Caki2 (cell line): ENCODE measurements at regions not wholly inside any gene's neighbourhood (a gene's known extent, or its start where the extent isn't known, plus 50 kb on each side); places are given as distances from the start of the nearest gene placed in this dataset.

Experiments used
- DNase-seq: peaks from one replicate; pipeline ENCODE4 v3.0.0-alpha.2; 2015; ENCODE audit warnings: low read depth
- in situ Hi-C: cut with HindIII; loops from 2 replicates; pipeline ENCODE4 v1.10.0; 2016; ENCODE audit warnings: low sequenced_read_pairs, low pct_unique_long_range_greater_than_20kb, mixed read lengths

GRCh38 chr9:89751079-89751825 lies 146.4 kb downstream of the GADD45G start:
- DNase-seq = no peak

GRCh38 chr9:89752154-89752553 lies 147.3 kb downstream of the GADD45G start:
- no peak for DNase-seq
- in situ Hi-C loops = no loop called here

More at GRCh38 chr9:89751079-89751825, 146.4 kb downstream of the GADD45G start:
- in situ Hi-C loops = no loop called here

GRCh38 chr9:89753472-89754055 lies 148.8 kb downstream of the GADD45G start:
- no peak for DNase-seq
- in situ Hi-C loops = no loop called here

- DNase-seq = no peak
- in situ Hi-C loops = no loop called here
These were observed 149.4 kb downstream of the GADD45G start for GRCh38 chr9:89754193-89754592.

- in situ Hi-C loops = no loop called here
- no peak for DNase-seq
These were observed 151.0 kb downstream of the GADD45G start for GRCh38 chr9:89755821-89756220.

GRCh38 chr9:89756891-89757537 lies 152.2 kb downstream of the GADD45G start:
- no peak for DNase-seq
- in situ Hi-C loops = no loop called here

- no peak for DNase-seq
- in situ Hi-C loops = no loop called here
These were observed 153.1 kb downstream of the GADD45G start for GRCh38 chr9:89757776-89758528.

GRCh38 chr9:89759572-89759971 lies 154.8 kb downstream of the GADD45G start:
- DNase-seq = no peak
- in situ Hi-C loops = no loop called here

GRCh38 chr9:89760123-89760522 lies 155.3 kb downstream of the GADD45G start:
- in situ Hi-C loops = no loop called here
- no peak for DNase-seq

- no peak for DNase-seq
- in situ Hi-C loops = no loop called here
These were observed 159.4 kb downstream of the GADD45G start for GRCh38 chr9:89764217-89764616.

GRCh38 chr9:89765211-89765946 lies 160.6 kb downstream of the GADD45G start:
- no peak for DNase-seq
- in situ Hi-C loops = no loop called here

- DNase-seq = no peak
- in situ Hi-C loops = no loop called here
These were observed 162.2 kb downstream of the GADD45G start for GRCh38 chr9:89766991-89767390.

GRCh38 chr9:89768051-89768450 lies 163.2 kb downstream of the GADD45G start:
- in situ Hi-C loops = no loop called here
- DNase-seq = no peak

GRCh38 chr9:89768650-89769071 lies 163.8 kb downstream of the GADD45G start:
- DNase-seq = no peak
- in situ Hi-C loops = no loop called here

GRCh38 chr9:89770531-89771174 lies 165.8 kb downstream of the GADD45G start:
- DNase-seq = no peak
- in situ Hi-C loops = no loop called here

- in situ Hi-C loops = no loop called here
- no peak for DNase-seq
These were observed 166.4 kb downstream of the GADD45G start for GRCh38 chr9:89771205-89771604.

- in situ Hi-C loops = no loop called here
- no peak for DNase-seq
These were observed 168.4 kb downstream of the GADD45G start for GRCh38 chr9:89773170-89773569.

- in situ Hi-C loops = no loop called here
- no peak for DNase-seq
These were observed 170.1 kb downstream of the GADD45G start for GRCh38 chr9:89774858-89775370.
